ENCODE measurements at regions not wholly inside any gene's neighbourhood (a gene's known extent, or its start where the extent isn't known, plus 50 kb on each side); places are given as distances from the start of the nearest gene placed in this dataset.

DNA sequence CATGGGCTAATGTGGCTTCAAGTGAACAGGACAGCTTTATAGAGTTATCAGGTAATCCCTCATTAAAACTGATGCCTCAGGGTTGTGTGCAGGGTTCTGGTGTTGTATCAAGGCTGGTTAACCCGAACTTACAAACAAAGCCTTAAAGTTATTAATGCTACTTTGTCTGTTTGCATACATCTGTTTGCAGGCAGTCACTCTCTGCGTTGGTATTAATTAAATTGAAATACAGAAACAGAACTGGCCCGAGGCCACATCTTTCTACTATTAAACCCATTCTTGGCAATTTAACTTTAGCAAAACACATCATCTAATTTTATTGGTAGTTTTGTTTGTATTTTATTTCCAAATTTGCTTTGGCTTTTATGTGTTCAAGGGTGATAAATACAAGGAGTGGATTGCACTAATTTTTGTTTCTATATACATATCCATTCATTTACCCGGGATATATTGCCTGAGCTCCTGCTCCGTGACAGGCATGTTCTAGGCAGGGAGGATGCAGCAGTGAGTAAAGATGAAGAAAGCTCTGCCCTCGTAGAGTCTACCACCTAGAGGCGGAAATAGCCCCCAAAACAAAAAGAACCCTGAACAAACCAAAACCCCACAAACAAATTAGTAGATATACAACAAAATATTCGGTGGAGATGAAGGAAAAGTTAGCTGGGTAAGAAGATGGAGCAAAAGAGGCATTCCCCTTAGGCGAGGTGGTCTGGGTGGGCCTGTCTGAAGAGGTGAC, 164.2 kb downstream of the MACROH2A1 start:
- DNase-seq: no peak

DNA sequence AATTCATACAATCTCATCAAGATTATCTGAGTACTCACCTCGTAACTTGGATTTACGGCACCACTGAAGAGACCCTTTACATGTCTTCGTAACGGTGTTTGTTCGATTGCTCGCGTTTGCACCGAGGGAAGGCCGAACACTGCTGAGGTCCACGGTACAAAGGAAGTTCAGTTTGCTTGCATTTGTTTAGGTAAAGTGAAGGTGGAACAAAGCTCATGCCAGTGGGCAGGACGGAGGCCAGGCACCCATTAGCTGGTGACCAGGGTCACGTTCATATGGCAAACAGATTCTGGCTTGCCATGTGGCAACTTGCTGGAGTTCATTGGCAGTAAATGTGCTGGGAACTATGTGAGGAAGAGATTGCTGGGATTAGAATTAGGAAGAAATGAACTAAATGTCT, 164.8 kb downstream of the MACROH2A1 start:
- DNase-seq: no peak

- DNase-seq: no peak
Measured at GRCh38 chr5:135233477-135233876, 165.6 kb downstream of the MACROH2A1 start.

DNA sequence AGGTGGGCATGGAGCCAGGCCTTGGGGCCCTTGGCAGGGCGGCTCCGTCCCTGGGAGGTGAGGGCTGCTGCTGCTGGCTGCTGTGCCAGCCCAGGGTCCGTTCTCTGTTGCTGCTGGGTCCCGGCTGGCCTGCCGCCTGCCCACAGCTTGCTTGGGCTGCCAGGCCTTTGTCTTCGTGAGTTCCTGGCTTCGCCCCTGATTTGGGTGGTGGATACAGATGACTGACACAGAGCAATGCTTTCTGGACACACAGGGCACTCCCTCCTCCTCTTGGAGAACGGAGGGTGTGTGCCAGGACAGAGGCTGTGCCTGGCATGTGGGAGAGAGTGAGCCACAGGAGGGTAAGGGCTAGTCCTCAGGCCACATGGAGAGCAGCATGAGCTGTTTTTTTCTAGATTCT, 166.1 kb downstream of the MACROH2A1 start:
- no peak for DNase-seq

DNA sequence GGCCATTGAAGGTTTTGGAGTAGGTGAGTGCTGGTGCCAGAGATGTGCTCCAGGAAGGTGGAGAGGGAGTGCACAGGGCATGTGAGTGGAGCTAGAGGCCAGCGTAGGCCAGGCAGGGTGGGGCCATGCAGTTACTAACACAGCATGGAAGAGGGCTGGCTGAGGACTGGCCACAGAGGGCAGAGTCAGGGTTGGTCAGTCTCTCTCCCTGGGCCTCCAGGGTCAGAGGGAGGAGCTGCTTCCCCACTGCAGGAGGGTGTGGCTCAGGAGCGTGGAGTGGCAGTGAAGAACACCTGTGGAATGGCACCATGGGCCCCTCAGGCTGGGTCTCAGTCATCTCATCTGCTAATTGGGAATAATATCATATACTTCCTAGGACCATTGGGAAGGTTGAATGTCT, 167.7 kb downstream of the MACROH2A1 start:
- DNase-seq: no peak

GRCh38 chr5:135230251-135230925, 168.6 kb downstream of the MACROH2A1 start:
- DNase-seq: no peak

- DNase-seq: no peak
Measured at GRCh38 chr5:135229679-135230132, 169.3 kb downstream of the MACROH2A1 start.

GRCh38 chr5:135229122-135229521, 169.9 kb downstream of the MACROH2A1 start:
- DNase-seq: no peak

DNA sequence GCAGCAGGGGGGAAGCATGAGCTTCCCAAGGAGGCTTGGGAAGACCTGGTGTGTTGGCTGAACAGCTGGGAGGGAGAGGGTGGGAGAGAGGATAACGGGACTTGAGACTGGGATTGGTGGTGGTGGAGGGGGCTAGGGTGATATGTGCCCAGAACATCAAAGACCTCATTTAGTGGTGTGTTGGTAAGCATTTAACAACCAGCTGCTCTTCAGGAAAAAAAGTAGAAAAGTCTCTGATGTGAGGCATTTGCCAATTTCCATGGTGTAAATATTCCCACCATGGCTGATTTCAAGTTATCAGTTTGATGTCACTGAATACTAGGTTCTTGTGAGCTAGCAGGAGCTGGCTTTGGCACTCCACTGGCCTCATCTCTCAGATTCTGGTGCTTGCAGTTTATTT, 170.8 kb downstream of the MACROH2A1 start:
- peak; percentile 38 to 50 for DNase-seq

DNA sequence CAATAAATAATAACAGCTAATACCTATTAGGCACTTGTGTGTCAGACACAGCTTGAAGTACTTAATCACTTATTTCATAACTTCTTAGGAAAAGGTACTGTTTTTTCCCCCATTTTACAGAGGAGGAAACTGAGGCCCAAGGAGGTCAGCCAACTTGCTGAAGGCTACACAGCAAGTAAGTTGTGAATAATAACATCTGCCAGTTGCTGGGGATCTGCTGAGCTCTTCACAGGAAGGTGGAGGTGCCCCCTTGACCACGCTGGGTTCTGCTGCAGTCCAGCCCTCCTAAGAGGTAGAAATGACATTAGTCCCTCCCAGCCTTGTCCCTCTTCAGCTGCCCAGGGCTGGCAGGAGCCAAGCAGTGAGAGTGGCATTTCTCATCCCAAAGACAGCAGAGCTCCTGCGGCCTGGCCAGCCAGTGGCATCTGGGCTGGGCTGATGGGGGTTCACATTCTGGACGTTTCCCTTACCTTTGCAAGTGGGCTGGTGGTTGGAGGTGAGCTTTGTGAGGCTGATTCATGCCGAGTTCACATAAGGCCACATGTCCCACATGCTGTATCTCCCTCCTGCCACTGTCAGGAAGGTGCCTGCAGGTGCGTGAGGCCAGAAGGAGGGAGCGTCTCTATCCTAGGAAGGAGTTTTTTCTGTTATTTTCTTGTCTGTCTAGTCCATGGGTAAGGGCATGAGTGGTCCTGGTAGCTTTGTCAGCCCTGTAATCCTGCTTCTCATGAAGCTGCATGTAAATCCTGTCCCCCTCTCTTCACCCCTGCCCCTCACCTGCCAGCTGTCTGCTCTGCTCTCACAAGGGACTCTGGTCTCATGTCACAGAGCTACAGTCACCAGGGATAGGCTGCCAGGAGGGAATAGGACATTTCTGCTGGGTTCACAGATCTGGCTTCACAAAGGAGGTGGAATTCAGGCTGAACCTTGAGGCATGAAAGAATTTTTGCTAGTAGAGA, 171.7 kb downstream of the MACROH2A1 start:
- DNase-seq: peak; percentile 67 to 80

- peak; percentile 70 to 87 for DNase-seq
Measured at GRCh38 chr5:135225856-135226560, 173.0 kb downstream of the MACROH2A1 start.

- no peak for DNase-seq
Measured at GRCh38 chr5:135223891-135224625, 175.0 kb downstream of the MACROH2A1 start.

- no peak for DNase-seq
Measured at GRCh38 chr5:135223404-135223803, 175.6 kb downstream of the MACROH2A1 start.

DNA sequence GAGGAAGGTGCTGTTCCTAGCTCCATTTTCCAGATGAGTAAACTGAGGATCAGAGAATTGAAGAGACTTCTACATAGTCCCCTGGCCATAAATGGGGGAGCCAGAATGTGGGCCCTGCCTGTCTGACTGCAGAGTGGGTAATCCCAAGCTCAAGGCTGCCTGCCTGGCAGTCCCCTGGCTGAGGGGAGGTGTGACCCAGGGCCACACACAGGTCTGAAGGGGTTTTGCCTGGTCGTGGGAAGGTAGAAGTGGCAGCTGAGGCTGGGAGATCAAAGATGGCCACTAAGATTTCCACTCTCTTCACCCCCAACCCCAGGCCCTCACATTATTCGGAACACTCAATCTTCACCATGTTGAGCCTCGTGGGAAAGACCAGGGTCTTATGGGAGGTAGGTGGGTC, 176.3 kb downstream of the MACROH2A1 start:
- no peak for DNase-seq

GRCh38 chr5:135222171-135222681, 176.8 kb downstream of the MACROH2A1 start:
- peak in 1 of 2 experiments; percentile 56 for DNase-seq

DNA sequence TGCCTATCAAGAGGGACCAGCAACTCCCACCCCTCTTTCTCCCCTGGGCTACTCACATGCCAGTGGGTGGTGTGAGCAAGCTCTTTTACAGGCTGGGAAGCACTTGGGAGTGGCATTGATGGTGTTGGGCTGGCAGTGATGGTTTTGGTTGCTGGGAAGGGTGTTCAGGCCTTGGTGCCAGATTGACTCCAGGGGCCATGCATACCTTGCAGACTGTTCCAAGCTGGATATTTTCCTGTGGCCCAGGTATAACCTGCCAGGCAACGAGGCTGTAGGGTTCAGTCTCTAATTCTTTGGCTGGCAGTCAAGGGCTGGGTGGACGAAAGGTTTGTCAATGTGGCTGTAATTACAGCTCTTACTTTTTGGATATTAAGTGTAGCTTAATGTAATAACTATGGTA, 177.3 kb downstream of the MACROH2A1 start:
- DNase-seq: no peak

- DNase-seq: no peak
Measured at GRCh38 chr5:135221187-135221473, 177.9 kb downstream of the MACROH2A1 start.

DNA sequence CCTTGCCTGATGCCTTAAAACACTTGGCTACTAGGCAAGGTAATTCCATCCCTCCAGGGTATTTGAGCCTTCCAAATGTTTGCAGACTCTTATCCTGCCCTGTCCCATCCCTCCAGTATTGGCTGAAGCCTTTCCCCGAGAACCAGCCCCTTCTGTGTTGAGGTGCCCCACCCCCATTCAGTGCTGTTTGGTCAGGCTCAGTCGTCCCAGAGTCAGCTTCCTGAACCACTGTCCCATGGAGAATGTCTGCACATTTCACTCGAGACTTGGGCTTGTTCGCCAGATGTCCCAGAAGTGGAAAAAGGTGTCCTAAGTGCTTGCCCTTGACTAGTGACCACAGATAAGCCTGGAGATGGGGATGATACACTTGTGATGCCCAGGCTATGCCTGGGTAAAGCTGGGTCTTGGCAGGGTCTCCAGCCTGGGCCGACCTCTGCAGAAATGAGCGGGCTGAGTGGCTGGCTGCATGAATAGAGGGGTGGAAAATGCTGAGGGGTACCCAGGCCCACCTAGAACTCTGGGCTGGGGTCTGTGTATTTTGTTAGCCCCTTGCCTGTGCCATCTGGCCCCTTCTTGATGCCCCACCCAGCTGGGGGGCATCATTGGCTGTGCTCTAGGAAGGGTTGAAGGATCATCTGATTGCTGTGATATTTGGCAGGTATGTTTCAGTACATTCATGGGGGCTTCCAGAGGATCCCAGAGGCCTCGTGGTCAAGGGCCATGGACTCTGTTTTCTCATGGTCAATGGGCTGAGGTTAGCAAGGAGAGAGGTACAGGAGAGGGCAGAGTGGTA, 178.4 kb downstream of the MACROH2A1 start:
- no peak for DNase-seq

DNA sequence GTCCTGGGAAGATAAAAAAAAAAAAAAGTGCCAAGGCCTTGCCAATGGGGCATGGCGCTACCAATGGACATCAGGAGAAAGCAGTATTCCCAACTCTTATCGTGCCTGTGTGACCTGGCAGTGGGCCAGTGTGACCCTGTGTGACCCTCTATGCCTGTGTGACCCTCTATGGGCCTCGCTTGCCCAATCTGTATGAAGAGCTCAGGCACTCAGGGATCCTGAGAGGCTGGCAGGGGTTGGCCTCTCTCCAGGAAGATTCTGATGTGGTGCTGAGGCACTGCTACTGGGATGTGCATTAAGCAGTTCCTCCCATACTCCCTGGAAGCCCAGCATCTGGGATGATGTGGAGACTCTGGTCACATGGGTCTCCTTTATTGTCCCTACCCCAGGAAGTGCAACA, 179.2 kb downstream of the MACROH2A1 start:
- DNase-seq: no peak

DNA sequence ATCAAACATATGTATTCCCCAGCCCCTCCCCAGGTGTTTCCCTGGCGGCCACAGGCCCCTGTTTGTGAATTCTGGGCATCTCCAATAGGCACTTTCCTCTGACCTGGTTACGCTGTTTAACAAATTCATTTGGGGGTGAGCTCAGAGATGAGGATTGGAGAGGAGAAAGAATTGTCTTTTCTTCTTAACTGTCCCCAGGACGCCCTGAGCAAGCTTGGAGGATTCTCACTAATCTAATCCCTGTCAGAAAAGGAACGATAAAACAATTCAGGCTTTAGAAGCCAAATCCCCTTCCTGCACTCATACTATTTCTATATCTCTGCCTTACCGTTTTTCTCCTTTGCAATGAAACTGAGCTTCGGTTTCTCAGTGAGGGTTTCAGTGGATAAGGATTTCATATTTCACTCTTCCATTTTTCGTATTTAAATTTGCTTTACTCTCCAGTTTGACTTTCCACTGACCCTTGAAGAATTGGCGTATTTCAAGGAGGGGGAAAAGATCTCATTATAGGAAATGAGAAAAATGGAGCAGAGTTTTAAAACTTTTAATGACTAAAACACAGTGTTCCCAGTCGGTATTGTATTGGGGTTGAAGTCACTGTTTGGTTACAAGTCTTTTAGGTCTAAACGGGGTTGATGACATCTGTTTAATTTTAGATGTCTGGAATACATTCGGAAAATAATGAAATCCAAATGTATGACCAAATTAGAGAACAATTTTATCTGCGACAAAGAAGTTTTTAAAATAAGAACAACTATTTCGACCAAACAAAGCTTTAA, 180.1 kb downstream of the MACROH2A1 start:
- no peak for DNase-seq

GRCh38 chr5:135218486-135218755, 180.6 kb downstream of the MACROH2A1 start:
- DNase-seq: no peak
